H9 (cell line): ENCODE measurements at regions not wholly inside any gene's neighbourhood (a gene's known extent, or its start where the extent isn't known, plus 50 kb on each side); places are given as distances from the start of the nearest gene placed in this dataset.

Experiments used
- DNase-seq: peaks from one replicate; pipeline ENCODE4 v3.0.0-alpha.2; 2017
- H2AFZ ChIP-seq: one replicate; pipeline ENCODE4 v1.6.1; 2013; ENCODE audit warnings: mild to moderate bottlenecking, low read length, control low read depth, moderate library complexity
- H2AK5ac ChIP-seq: 2 replicates; pipeline ENCODE4 v1.6.1; 2013; ENCODE audit warnings: low read length, control low read depth, mixed read lengths; ENCODE audit not compliant: insufficient read length
- H2BK120ac ChIP-seq: one replicate; pipeline ENCODE4 v1.6.1; 2013; ENCODE audit warnings: low read depth, mild to moderate bottlenecking, low read length, control low read depth, inconsistent platforms; ENCODE audit not compliant: poor library complexity, severe bottlenecking
- H2BK12ac ChIP-seq: 2 replicates; pipeline ENCODE4 v1.6.1; 2013; ENCODE audit warnings: low read length, control low read depth, mixed read lengths, low read depth; ENCODE audit not compliant: insufficient read length
- H2BK15ac ChIP-seq: 2 replicates; pipeline ENCODE4 v1.6.1; 2013; ENCODE audit warnings: low read depth, low read length, control low read depth
- H2BK20ac ChIP-seq: one replicate; pipeline ENCODE4 v1.6.1; 2013; ENCODE audit warnings: low read depth, mild to moderate bottlenecking, low read length, control low read depth, inconsistent platforms; ENCODE audit not compliant: poor library complexity, severe bottlenecking
- H2BK5ac ChIP-seq: 2 replicates; pipeline ENCODE4 v1.6.1; 2013; ENCODE audit warnings: low read length, control low read depth, mixed read lengths; ENCODE audit not compliant: insufficient read length
- H3K14ac ChIP-seq: 2 replicates; pipeline ENCODE4 v1.6.1; 2013; ENCODE audit warnings: low read length, control low read depth; ENCODE audit not compliant: insufficient read depth
- H3K18ac ChIP-seq: 2 replicates; pipeline ENCODE4 v1.6.1; 2013; ENCODE audit warnings: low read depth, mild to moderate bottlenecking, mixed read lengths, low read length, control low read depth; ENCODE audit not compliant: insufficient read length
- H3K23ac ChIP-seq: 2 replicates; pipeline ENCODE4 v1.6.1; 2013; ENCODE audit warnings: low read length, control low read depth, mixed read lengths, low read depth; ENCODE audit not compliant: insufficient read length
- H3K23me2 ChIP-seq: 2 replicates; pipeline ENCODE4 v1.6.1; 2013; ENCODE audit warnings: low read depth, mild to moderate bottlenecking, mixed read lengths, low read length, control low read depth; ENCODE audit not compliant: insufficient read length, poor library complexity, severe bottlenecking
- H3K27ac ChIP-seq: 2 replicates; pipeline ENCODE4 v1.5.1; 2013; ENCODE audit warnings: low read length, control low read depth, mixed read lengths, low read depth; ENCODE audit not compliant: insufficient read length
- H3K27me3 ChIP-seq: 2 replicates; pipeline ENCODE4 v1.6.1; 2013; ENCODE audit warnings: low read length, control low read depth, inconsistent platforms; ENCODE audit not compliant: insufficient read depth
- H3K4ac ChIP-seq: 2 replicates; pipeline ENCODE4 v1.6.1; 2013; ENCODE audit warnings: low read depth, mild to moderate bottlenecking, control low read depth, inconsistent platforms, low read length, moderate library complexity
- H3K4me1 ChIP-seq: 2 replicates; pipeline ENCODE4 v1.6.1; 2013; ENCODE audit warnings: low read length, control low read depth, inconsistent platforms; ENCODE audit not compliant: insufficient read depth
- H3K4me2 ChIP-seq: 2 replicates; pipeline ENCODE4 v1.6.1; 2013; ENCODE audit warnings: low read length, control low read depth, mixed read lengths; ENCODE audit not compliant: insufficient read length, insufficient read depth
- H3K56ac ChIP-seq: 2 replicates; pipeline ENCODE4 v1.6.1; 2013; ENCODE audit warnings: low read depth, mild to moderate bottlenecking, mixed read lengths, low read length, control low read depth; ENCODE audit not compliant: insufficient read length
- H3K79me1 ChIP-seq: 2 replicates; pipeline ENCODE4 v1.6.1; 2013; ENCODE audit warnings: low read depth, mild to moderate bottlenecking, moderate library complexity, low read length, control low read depth, inconsistent platforms; ENCODE audit not compliant: insufficient read depth, poor library complexity, severe bottlenecking
- H3K79me2 ChIP-seq: 2 replicates; pipeline ENCODE4 v1.6.1; 2013; ENCODE audit warnings: low read length, control low read depth, inconsistent platforms; ENCODE audit not compliant: insufficient read depth
- H3K9ac ChIP-seq: 2 replicates; pipeline ENCODE4 v1.6.1; 2013; ENCODE audit warnings: low read length, control low read depth, mixed read lengths; ENCODE audit not compliant: insufficient read length; ENCODE audit errors: extremely low read depth
- H3K9me3 ChIP-seq: one replicate; pipeline ENCODE4 v1.6.1; 2013; ENCODE audit warnings: low read depth, low read length, inconsistent platforms; ENCODE audit not compliant: control insufficient read depth
- H3T11ph ChIP-seq: one replicate; pipeline ENCODE4 v1.6.1; 2013; ENCODE audit warnings: mild to moderate bottlenecking, low read length, control low read depth, inconsistent platforms
- H4K20me1 ChIP-seq: one replicate; pipeline ENCODE4 v1.6.1; 2013; ENCODE audit not compliant: control insufficient read depth, insufficient read length, insufficient read depth
- H4K5ac ChIP-seq: 2 replicates; pipeline ENCODE4 v1.6.1; 2013; ENCODE audit warnings: low read depth, mild to moderate bottlenecking, mixed read lengths, low read length, control low read depth; ENCODE audit not compliant: insufficient read length
- H4K8ac ChIP-seq: replicated peaks from 2 replicates; pipeline ENCODE4 v1.6.1; 2013; ENCODE audit warnings: low read length, control low read depth, mixed read lengths, low read depth; ENCODE audit not compliant: insufficient read length
- H4K91ac ChIP-seq: 2 replicates; pipeline ENCODE4 v1.6.1; 2013; ENCODE audit warnings: low read depth, mild to moderate bottlenecking, moderate library complexity, mixed read lengths, low read length, control low read depth; ENCODE audit not compliant: insufficient read length
- H3K27ac Mint-ChIP-seq, 3 experiments: 2 replicates in 2 of 3; 3 replicates in 1 of 3; pipeline ENCODE4 v1.8.0; 2020 to 2021; ENCODE audit warnings: mixed read lengths in 3 of 3, mild to moderate bottlenecking in 1 of 3, moderate library complexity in 1 of 3
- H3K27me3 Mint-ChIP-seq: 2 replicates; pipeline ENCODE4 v1.8.0; 2021; ENCODE audit warnings: low read depth, mild to moderate bottlenecking, moderate library complexity, mixed read lengths
- H3K36me3 Mint-ChIP-seq, 3 experiments: 2 replicates in 2 of 3; 3 replicates in 1 of 3; pipeline ENCODE4 v1.8.0; 2020 to 2021; ENCODE audit warnings: low read depth in 3 of 3, mixed read lengths in 3 of 3; ENCODE audit not compliant: insufficient read depth in 1 of 3
- H3K4me1 Mint-ChIP-seq, 2 experiments: 2 replicates each; pipeline ENCODE4 v1.8.0; 2020; ENCODE audit warnings: mixed read lengths in 2 of 2
- H3K4me3 Mint-ChIP-seq, 2 experiments: 2 replicates in 1 of 2; 3 replicates in 1 of 2; pipeline ENCODE4 v1.8.0; 2020 to 2021; ENCODE audit warnings: mild to moderate bottlenecking in 2 of 2, mixed read lengths in 2 of 2, moderate library complexity in 1 of 2
- H3K9me3 Mint-ChIP-seq, 2 experiments: 2 replicates in 1 of 2; 3 replicates in 1 of 2; pipeline ENCODE4 v1.8.0; 2020; ENCODE audit warnings: mild to moderate bottlenecking in 2 of 2, mixed read lengths in 2 of 2, moderate library complexity in 1 of 2
- CTCF ChIP-seq: fragments of 200-600 bp; sonication (generic); conservative IDR thresholded peaks from 3 replicates; pipeline ENCODE4 v1.8.0; 2021; ENCODE audit warnings: antibody characterized with exemption, mild to moderate bottlenecking
- WGBS: extraction: QIAGEN DNeasy Blood & Tissue Kit; methylation state at CpG from one replicate; pipeline ENCODE4 v1.1.7; 2013; ENCODE audit warnings: missing lambda C conversion rate, low lambda C conversion rate, mixed read lengths; ENCODE audit not compliant: insufficient read length; ENCODE audit errors: extremely low coverage; 5-methylcytosine and 5-hydroxymethylcytosine counted together

- H3K27ac Mint-ChIP-seq, result no peak overlapping the region
- no peaks in the 10 kb centered on the region for H4K20me1 ChIP-seq
- no peak overlapping the region for H2BK12ac ChIP-seq
- H3K14ac ChIP-seq, result no peak overlapping the region
- no peak overlapping the region for H3K9ac ChIP-seq
- no CpG with 5 or more reads among the region's 4 CpGs for WGBS
- H2AK5ac ChIP-seq, result no peak overlapping the region
- H3K4me1 Mint-ChIP-seq, result no peaks in the 10 kb centered on the region
- H3K27me3 ChIP-seq, result no peaks in the 10 kb centered on the region
- no peak overlapping the region for H2AFZ ChIP-seq
- no peak overlapping the region for H3K23ac ChIP-seq
- H3K23me2 ChIP-seq, result no peaks in the 10 kb centered on the region
- H4K8ac ChIP-seq, result no peak overlapping the region
- H3K18ac ChIP-seq, result no peak overlapping the region
- no peak overlapping the region for H2BK5ac ChIP-seq
- H3K4me3 Mint-ChIP-seq, result no peak overlapping the region
- peak; percentile 45; the same call in 2 of the 3 replicates for TF ChIP-seq CTCF
- H3K4ac ChIP-seq, result no peak overlapping the region
- no peak overlapping the region for H2BK20ac ChIP-seq
- H3K79me2 ChIP-seq, result no peaks in the 10 kb centered on the region
- no peaks in the 10 kb centered on the region for H3K79me1 ChIP-seq
- no peak for DNase-seq
- H2BK15ac ChIP-seq, result no peak overlapping the region
- H3T11ph ChIP-seq, result no peak overlapping the region
- no peaks in the 10 kb centered on the region for H3K9me3 ChIP-seq
- no peaks in the 10 kb centered on the region for H3K36me3 Mint-ChIP-seq
- no peaks in the 10 kb centered on the region for H3K4me1 ChIP-seq
- no peak overlapping the region for H3K27ac ChIP-seq
- no peak overlapping the region for H2BK120ac ChIP-seq
- no peak overlapping the region for H4K5ac ChIP-seq
- H3K27me3 Mint-ChIP-seq, result no peaks in the 10 kb centered on the region
- H4K91ac ChIP-seq, result no peak overlapping the region
- H3K56ac ChIP-seq, result no peak overlapping the region
- H3K9me3 Mint-ChIP-seq, result no peaks in the 10 kb centered on the region; a peak in 2 of 5 replicates
- H3K4me2 ChIP-seq, result no peak overlapping the region
Observed at GRCh38 chr3:30135190-30135589, 471.2 kb upstream of the TGFBR2 start.
